GM12878 (cell line): ENCODE measurements at regions not wholly inside any gene's neighbourhood (a gene's known extent, or its start where the extent isn't known, plus 50 kb on each side); places are given as distances from the start of the nearest gene placed in this dataset.

Experiments
- ATAC-seq: fragments of 200-7000 bp; cut with Tn5 transposase; 3 replicates; pipeline ENCODE4 v1.9.1; 2020; ENCODE audit warnings: mild to moderate bottlenecking, moderate library complexity
- BruUV-seq: library from RNA; stranded (reverse); fragments of 400-500 nt; replicated peaks from 2 replicates; lab custom pipeline; 2021; lab: Mats Ljungman, UMichigan
- CTCF ChIA-PET: fragments of 300-600 bp; sonication (Branson Sonifier 250); formaldehyde crosslinking; extraction: SDS; loops from one replicate; lab custom pipeline; 2021; ENCODE audit warnings: inconsistent platforms; lab: Yijun Ruan, JAX
- POLR2A ChIA-PET: fragments of 350-600 bp; formaldehyde crosslinking; extraction: SDS; loops from one replicate; lab custom pipeline; 2021; ENCODE audit warnings: inconsistent platforms; lab: Charles Lee
- RAD21 ChIA-PET: fragments of 300-600 bp; sonication (Branson Sonifier 250); formaldehyde crosslinking; loops from one replicate; lab custom pipeline; 2023; ENCODE audit warnings: antibody characterized with exemption; ENCODE audit not compliant: unreplicated experiment; lab: Charles Lee
- SMC1A ChIA-PET: fragments of 300-600 bp; sonication (Branson Sonifier 250); formaldehyde crosslinking; loops from one replicate; lab custom pipeline; 2023; ENCODE audit not compliant: unreplicated experiment, uncharacterized antibody; lab: Charles Lee
- DNase-seq: peaks from one replicate; pipeline ENCODE4 v3.0.0-alpha.2; 2011; ENCODE audit warnings: low read depth, low spot score
- FAIRE-seq: peaks from 3 replicates; lab custom pipeline; 2011; peaks lifted over from hg19 to GRCh38; lab: Jason Lieb, UNC
- H2AFZ ChIP-seq: 2 replicates; pipeline ENCODE4 v1.6.0; 2011; ENCODE audit warnings: low read depth, low read length, control low read depth; ENCODE audit not compliant: control insufficient read depth
- H3K27ac ChIP-seq: 2 replicates; pipeline ENCODE4 v1.5.1; 2011; ENCODE audit warnings: control low read depth; ENCODE audit not compliant: control insufficient read depth, insufficient read depth
- H3K27me3 ChIP-seq, 2 experiments: replicated peaks in 1 of 2; 2 replicates each; pipeline versions ENCODE4 v1.6.0 to v1.6.1; 2011; ENCODE audit warnings: low read length in 1 of 2; ENCODE audit not compliant: control insufficient read depth in 2 of 2, insufficient read depth in 2 of 2
- H3K36me3 ChIP-seq, 2 experiments: 2 replicates each; pipeline ENCODE4 v1.5.1; 2011; ENCODE audit warnings: low read length in 1 of 2; ENCODE audit not compliant: control insufficient read depth in 2 of 2, insufficient read depth in 2 of 2
- H3K4me1 ChIP-seq: 2 replicates; pipeline ENCODE4 v1.6.1; 2011; ENCODE audit warnings: mild to moderate bottlenecking, low read length, moderate library complexity, mixed read lengths; ENCODE audit not compliant: control insufficient read depth, insufficient read depth
- H3K4me2 ChIP-seq: 2 replicates; pipeline ENCODE4 v1.6.0; 2011; ENCODE audit warnings: control low read depth; ENCODE audit not compliant: control insufficient read depth, insufficient read depth
- H3K4me3 ChIP-seq: fragments of 200-600 bp; sonication (generic); 2 replicates; pipeline ENCODE4 v1.5.1; 2016
- H3K79me2 ChIP-seq: 2 replicates; pipeline ENCODE4 v1.6.0; 2011; ENCODE audit warnings: low read length; ENCODE audit not compliant: control insufficient read depth, insufficient read depth
- H3K9ac ChIP-seq: 2 replicates; pipeline ENCODE4 v1.8.0; 2011; ENCODE audit warnings: low read length, control low read depth, mixed read lengths; ENCODE audit not compliant: control insufficient read depth, insufficient read depth
- H3K9me3 ChIP-seq: replicated peaks from 3 replicates; pipeline ENCODE4 v1.5.1; 2011; ENCODE audit warnings: mild to moderate bottlenecking, low read length; ENCODE audit not compliant: control insufficient read depth, insufficient read depth
- H4K20me1 ChIP-seq: 2 replicates; pipeline ENCODE4 v1.6.0; 2011; ENCODE audit not compliant: control insufficient read depth, insufficient read depth
- CBX3 ChIP-seq: fragments of 200-600 bp; sonication (generic); IDR thresholded peaks from 2 replicates; pipeline ENCODE4 v1.6.1; 2016; ENCODE audit warnings: low read depth, borderline replicate concordance
- CHD2 ChIP-seq: IDR thresholded peaks from 2 replicates; pipeline ENCODE4 v1.6.1; 2011; ENCODE audit warnings: low read depth, low read length, improper control_type of control experiment, borderline replicate concordance
- CREB1 ChIP-seq: IDR thresholded peaks from 2 replicates; pipeline ENCODE4 v1.6.1; 2012; ENCODE audit warnings: low read depth, mild to moderate bottlenecking, inconsistent platforms
- NFYA ChIP-seq: IDR thresholded peaks from 2 replicates; pipeline ENCODE4 v1.6.1; 2011; ENCODE audit warnings: low read depth, mild to moderate bottlenecking, low read length, improper control_type of control experiment, borderline replicate concordance
- PAX5 ChIP-seq: IDR thresholded peaks from 2 replicates; pipeline ENCODE4 v1.6.1; 2011; ENCODE audit warnings: low read depth, low read length, borderline replicate concordance
- PAX8 ChIP-seq: fragments of 450-650 bp; IDR thresholded peaks from 2 replicates; pipeline ENCODE4 v1.6.1; 2017; ENCODE audit warnings: mild to moderate bottlenecking, moderate library complexity
- RUNX3 ChIP-seq: IDR thresholded peaks from 2 replicates; pipeline ENCODE4 v1.6.1; 2012; ENCODE audit warnings: low read length, inconsistent platforms
- TAF1 ChIP-seq: IDR thresholded peaks from 2 replicates; pipeline ENCODE4 v1.6.1; 2011; ENCODE audit warnings: mild to moderate bottlenecking, low read depth, low read length, borderline replicate concordance
- TCF3 ChIP-seq: IDR thresholded peaks from 2 replicates; pipeline ENCODE4 v1.6.1; 2012; ENCODE audit warnings: low read depth, mild to moderate bottlenecking, low read length, borderline replicate concordance; ENCODE audit not compliant: insufficient read depth
- WGBS: methylation state at CpG from one replicate; pipeline ENCODE4 v1.1.6; 2016; ENCODE audit warnings: low lambda C conversion rate; ENCODE audit not compliant: insufficient replicate concordance, insufficient coverage; ENCODE audit errors: missing lambda C conversion rate; 5-methylcytosine and 5-hydroxymethylcytosine counted together
- in situ Hi-C: fragments of 300-500 bp; cut with MboI; formaldehyde crosslinking; loops from 9 replicates; pipeline ENCODE4 v1.14.3; 2018; ENCODE audit warnings: mixed read lengths
- intact Hi-C: fragments of 100-400 bp; cut with micrococcal nuclease; formaldehyde crosslinking; loops from one replicate; pipeline ENCODE4 v1.14.2; 2022; ENCODE audit not compliant: unreplicated experiment
- TF ChIP-seq, protein P1 (sequence below): fragments of 450-650 bp; IDR thresholded peaks from 2 replicates; pipeline ENCODE4 v1.6.1; 2017; ENCODE audit warnings: borderline replicate concordance
- TF ChIP-seq, protein P2 (sequence below): fragments of 450-650 bp; IDR thresholded peaks from 2 replicates; pipeline ENCODE4 v1.6.1; 2017; ENCODE audit warnings: mild to moderate bottlenecking, moderate library complexity
- TF ChIP-seq, protein P3 (sequence below): IDR thresholded peaks from 2 replicates; pipeline ENCODE4 v1.6.1; 2012; ENCODE audit warnings: low read depth, low read length, improper control_type of control experiment

DNA sequence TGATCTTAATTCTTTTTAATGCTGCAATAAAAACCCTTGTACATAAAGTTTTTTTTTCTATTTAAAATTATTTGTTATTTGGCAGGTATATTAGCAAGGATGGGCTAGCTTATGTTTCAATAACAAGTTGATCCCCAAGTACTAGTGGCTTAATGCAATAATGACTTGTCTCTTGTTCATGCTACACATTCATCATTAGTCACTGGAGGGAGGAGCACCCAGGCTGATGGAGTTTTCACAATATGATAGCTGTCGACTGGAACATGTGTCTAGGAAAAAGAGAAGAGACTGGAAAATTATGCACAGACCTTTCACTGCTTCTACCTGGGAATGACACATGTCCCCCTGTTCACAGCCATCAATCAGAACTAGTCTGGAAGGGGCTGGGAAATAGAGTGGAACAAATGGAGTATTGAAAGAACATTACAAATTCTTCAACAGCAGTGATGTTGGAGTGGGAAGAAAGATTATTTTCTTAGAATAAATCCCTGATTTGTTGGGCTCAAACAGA is 387.9 kb upstream of the RPS6KA3 start:
- in situ Hi-C loops: no loop called here
- Histone ChIP-seq H3K4me2 (no peak overlapping the region), H3K9ac (no peak overlapping the region), H2AFZ (no peak overlapping the region), H3K4me1 (no peaks in the 10 kb centered on the region), H3K79me2 (no peaks in the 10 kb centered on the region), H3K27me3 (no peaks in the 10 kb centered on the region), H3K9me3 (no peaks in the 10 kb centered on the region), H3K4me3 (no peak overlapping the region), H3K27ac (no peak overlapping the region), H4K20me1 (no peaks in the 10 kb centered on the region), H3K36me3 (no peaks in the 10 kb centered on the region)
- FAIRE-seq (no peak), DNase-seq (no peak), ATAC-seq (no peak)
- WGBS: 30% methylated on average over 1 of the region's 1 CpG
- ChIA-PET POLR2A (no interaction called here), RAD21 (no interaction called here), SMC1A (no interaction called here), CTCF (no interaction called here)
- TF ChIP-seq NFYA (no peak), CREB1 (no peak), TCF3 (no peak)
- BruUV-seq: no TSS peak
- intact Hi-C loops: loop anchor here (1.0 kb wide), 1 partner anchor 33 kb away; no protein-coding TSS in a partner anchor

DNA sequence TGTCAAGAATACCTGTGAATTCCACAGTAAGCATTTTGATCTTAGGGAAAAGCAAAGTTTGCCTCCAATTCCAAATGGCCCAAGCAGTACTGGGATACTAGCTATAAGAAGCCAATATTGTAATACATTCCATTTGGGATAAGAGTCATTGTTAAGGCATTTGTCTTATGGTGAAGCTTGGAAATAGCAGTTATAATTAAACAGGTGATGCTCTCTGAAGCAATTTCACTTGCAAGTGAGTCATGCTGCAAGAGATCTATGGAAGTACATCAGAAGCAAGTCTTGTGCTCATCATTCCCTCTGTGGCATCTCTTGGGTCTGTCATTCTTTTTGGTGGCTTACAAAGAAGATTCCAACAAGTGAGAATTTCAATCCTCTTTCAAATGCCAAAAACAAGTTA is 386.4 kb upstream of the RPS6KA3 start:
- no TSS peak for BruUV-seq
- Histone ChIP-seq H3K4me1 (no peaks in the 10 kb centered on the region), H3K27me3 (no peaks in the 10 kb centered on the region), H4K20me1 (no peaks in the 10 kb centered on the region), H3K4me3 (no peak overlapping the region), H3K9ac (no peak overlapping the region), H3K79me2 (no peaks in the 10 kb centered on the region), H3K9me3 (no peaks in the 10 kb centered on the region), H2AFZ (no peak overlapping the region), H3K4me2 (no peak overlapping the region), H3K27ac (no peak overlapping the region), H3K36me3 (no peaks in the 10 kb centered on the region)
- POLR2A ChIA-PET: no interaction called here
- TF ChIP-seq PAX5 (no peak), RUNX3 (no peak), TAF1 (no peak), CBX3 (no peak), PAX8 (no peak), CHD2 (no peak)
- TF ChIP-seq, protein P1, sequence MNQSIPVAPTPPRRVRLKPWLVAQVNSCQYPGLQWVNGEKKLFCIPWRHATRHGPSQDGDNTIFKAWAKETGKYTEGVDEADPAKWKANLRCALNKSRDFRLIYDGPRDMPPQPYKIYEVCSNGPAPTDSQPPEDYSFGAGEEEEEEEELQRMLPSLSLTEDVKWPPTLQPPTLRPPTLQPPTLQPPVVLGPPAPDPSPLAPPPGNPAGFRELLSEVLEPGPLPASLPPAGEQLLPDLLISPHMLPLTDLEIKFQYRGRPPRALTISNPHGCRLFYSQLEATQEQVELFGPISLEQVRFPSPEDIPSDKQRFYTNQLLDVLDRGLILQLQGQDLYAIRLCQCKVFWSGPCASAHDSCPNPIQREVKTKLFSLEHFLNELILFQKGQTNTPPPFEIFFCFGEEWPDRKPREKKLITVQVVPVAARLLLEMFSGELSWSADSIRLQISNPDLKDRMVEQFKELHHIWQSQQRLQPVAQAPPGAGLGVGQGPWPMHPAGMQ: no peak
- TF ChIP-seq, protein P2, sequence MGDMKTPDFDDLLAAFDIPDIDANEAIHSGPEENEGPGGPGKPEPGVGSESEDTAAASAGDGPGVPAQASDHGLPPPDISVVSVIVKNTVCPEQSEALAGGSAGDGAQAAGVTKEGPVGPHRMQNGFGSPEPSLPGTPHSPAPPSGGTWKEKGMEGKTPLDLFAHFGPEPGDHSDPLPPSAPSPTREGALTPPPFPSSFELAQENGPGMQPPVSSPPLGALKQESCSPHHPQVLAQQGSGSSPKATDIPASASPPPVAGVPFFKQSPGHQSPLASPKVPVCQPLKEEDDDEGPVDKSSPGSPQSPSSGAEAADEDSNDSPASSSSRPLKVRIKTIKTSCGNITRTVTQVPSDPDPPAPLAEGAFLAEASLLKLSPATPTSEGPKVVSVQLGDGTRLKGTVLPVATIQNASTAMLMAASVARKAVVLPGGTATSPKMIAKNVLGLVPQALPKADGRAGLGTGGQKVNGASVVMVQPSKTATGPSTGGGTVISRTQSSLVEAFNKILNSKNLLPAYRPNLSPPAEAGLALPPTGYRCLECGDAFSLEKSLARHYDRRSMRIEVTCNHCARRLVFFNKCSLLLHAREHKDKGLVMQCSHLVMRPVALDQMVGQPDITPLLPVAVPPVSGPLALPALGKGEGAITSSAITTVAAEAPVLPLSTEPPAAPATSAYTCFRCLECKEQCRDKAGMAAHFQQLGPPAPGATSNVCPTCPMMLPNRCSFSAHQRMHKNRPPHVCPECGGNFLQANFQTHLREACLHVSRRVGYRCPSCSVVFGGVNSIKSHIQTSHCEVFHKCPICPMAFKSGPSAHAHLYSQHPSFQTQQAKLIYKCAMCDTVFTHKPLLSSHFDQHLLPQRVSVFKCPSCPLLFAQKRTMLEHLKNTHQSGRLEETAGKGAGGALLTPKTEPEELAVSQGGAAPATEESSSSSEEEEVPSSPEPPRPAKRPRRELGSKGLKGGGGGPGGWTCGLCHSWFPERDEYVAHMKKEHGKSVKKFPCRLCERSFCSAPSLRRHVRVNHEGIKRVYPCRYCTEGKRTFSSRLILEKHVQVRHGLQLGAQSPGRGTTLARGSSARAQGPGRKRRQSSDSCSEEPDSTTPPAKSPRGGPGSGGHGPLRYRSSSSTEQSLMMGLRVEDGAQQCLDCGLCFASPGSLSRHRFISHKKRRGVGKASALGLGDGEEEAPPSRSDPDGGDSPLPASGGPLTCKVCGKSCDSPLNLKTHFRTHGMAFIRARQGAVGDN: no peak
- TF ChIP-seq, protein P3, sequence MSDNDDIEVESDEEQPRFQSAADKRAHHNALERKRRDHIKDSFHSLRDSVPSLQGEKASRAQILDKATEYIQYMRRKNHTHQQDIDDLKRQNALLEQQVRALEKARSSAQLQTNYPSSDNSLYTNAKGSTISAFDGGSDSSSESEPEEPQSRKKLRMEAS: no peak
- SMC1A ChIA-PET: no interaction called here
- CTCF ChIA-PET: interaction anchor here (1.6 kb wide), 1 partner anchor 39 kb away, joined by 3 read pairs; no protein-coding TSS in a partner anchor
- FAIRE-seq (no peak), DNase-seq (no peak), ATAC-seq (no peak)
- in situ Hi-C loops (no loop called here), intact Hi-C loops (no loop called here)
- RAD21 ChIA-PET: no interaction called here
